ENCODE measurements at regions not wholly inside any gene's neighbourhood (a gene's known extent, or its start where the extent isn't known, plus 50 kb on each side); places are given as distances from the start of the nearest gene placed in this dataset.
"Not testable (repeated sequence)": the region's sequence is repeated elsewhere in the genome, so short reads cannot be mapped to it uniquely, and the experiment has no call there.

DNA sequence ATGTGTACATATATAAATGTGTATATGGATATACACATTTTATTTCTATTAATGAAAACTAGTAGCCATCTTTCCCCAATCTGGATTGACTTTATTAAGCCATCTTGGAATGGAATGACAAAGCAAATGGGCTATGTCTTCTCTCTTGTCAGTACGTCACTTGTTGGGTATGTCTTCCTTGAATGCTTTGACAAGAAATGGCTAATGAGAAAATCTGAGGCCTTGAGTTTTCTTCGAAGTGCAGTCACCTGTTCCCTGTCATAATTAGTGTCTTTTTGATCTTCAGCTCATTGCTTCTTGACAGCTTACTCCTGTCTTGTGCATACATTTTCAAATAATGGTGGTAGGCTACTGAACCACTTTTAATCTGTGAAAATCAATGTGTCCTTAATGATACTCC is 243.2 kb upstream of the RGMB start:
- Mint-ChIP-seq H3K4me1 (no peaks in the 10 kb centered on the region), H3K27me3 (ENCODE audit: low read depth) (no peaks in the 10 kb centered on the region), H3K4me3 (no peak overlapping the region), H3K27ac (no peak overlapping the region), H3K9me3 (no peaks in the 10 kb centered on the region), H3K36me3 (no peaks in the 10 kb centered on the region)
- TF ChIP-seq, protein P1, sequence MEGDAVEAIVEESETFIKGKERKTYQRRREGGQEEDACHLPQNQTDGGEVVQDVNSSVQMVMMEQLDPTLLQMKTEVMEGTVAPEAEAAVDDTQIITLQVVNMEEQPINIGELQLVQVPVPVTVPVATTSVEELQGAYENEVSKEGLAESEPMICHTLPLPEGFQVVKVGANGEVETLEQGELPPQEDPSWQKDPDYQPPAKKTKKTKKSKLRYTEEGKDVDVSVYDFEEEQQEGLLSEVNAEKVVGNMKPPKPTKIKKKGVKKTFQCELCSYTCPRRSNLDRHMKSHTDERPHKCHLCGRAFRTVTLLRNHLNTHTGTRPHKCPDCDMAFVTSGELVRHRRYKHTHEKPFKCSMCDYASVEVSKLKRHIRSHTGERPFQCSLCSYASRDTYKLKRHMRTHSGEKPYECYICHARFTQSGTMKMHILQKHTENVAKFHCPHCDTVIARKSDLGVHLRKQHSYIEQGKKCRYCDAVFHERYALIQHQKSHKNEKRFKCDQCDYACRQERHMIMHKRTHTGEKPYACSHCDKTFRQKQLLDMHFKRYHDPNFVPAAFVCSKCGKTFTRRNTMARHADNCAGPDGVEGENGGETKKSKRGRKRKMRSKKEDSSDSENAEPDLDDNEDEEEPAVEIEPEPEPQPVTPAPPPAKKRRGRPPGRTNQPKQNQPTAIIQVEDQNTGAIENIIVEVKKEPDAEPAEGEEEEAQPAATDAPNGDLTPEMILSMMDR (IDR thresholded peaks at IDR 0.05; ENCODE audit: unreplicated experiment) = no peak
- DNase-seq (ENCODE audit: low spot score in 2 of 2, unreplicated experiment in 2 of 2) = no peak

GRCh38 chr5:98535901-98536300 is 237.6 kb upstream of the RGMB start:
- H3K4me1 Mint-ChIP-seq = no peaks in the 10 kb centered on the region
- H3K9me3 Mint-ChIP-seq = peaks cover 3% of the 10 kb centered on the region
- no peak overlapping the region for H3K4me3 Mint-ChIP-seq
- H3K27me3 Mint-ChIP-seq (ENCODE audit: low read depth) = peaks cover 2% of the 10 kb centered on the region
- no peak overlapping the region for H3K27ac Mint-ChIP-seq
- DNase-seq (ENCODE audit: low spot score in 2 of 2, unreplicated experiment in 2 of 2) = no peak
- TF ChIP-seq, protein P1 (IDR thresholded peaks at IDR 0.05; ENCODE audit: unreplicated experiment) = no peak
- H3K36me3 Mint-ChIP-seq = no peaks in the 10 kb centered on the region

GRCh38 chr5:98540056-98540455 is 233.4 kb upstream of the RGMB start:
- Mint-ChIP-seq H3K27me3 (ENCODE audit: low read depth) (peaks cover 2% of the 10 kb centered on the region), H3K4me3 (no peak overlapping the region), H3K27ac (no peak overlapping the region), H3K9me3 (peaks cover 24% of the 10 kb centered on the region), H3K36me3 (no peaks in the 10 kb centered on the region), H3K4me1 (no peaks in the 10 kb centered on the region)
- no peak for DNase-seq (ENCODE audit: low spot score in 2 of 2, unreplicated experiment in 2 of 2)
- TF ChIP-seq, protein P1 (IDR thresholded peaks at IDR 0.05; ENCODE audit: unreplicated experiment) = no peak

DNA sequence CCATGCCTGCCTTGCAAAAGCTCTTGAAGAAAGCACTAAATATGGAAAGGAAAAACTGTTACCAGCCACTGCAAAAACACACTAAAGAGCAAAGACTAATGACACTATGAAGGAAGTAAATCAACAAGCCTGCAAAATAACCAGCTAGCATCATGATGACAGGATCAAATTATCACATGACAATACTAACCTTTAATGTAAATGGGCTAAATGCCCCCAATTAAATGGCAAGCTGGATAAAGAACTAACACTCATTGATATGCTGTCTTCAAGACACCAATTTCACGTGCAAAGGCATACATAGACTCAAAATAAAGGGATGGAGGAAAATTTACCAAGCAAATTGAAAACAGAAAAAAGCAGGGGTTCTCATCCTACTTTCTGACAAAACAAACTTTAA is 231.8 kb upstream of the RGMB start:
- Mint-ChIP-seq H3K27ac (no peak overlapping the region), H3K36me3 (no peaks in the 10 kb centered on the region), H3K9me3 (peaks cover 24% of the 10 kb centered on the region), H3K4me1 (no peaks in the 10 kb centered on the region), H3K4me3 (no peak overlapping the region), H3K27me3 (ENCODE audit: low read depth) (no peaks in the 10 kb centered on the region)
- TF ChIP-seq, protein P1 (IDR thresholded peaks at IDR 0.05; ENCODE audit: unreplicated experiment) = no peak
- no peak for DNase-seq (ENCODE audit: low spot score in 2 of 2, unreplicated experiment in 2 of 2)

DNA sequence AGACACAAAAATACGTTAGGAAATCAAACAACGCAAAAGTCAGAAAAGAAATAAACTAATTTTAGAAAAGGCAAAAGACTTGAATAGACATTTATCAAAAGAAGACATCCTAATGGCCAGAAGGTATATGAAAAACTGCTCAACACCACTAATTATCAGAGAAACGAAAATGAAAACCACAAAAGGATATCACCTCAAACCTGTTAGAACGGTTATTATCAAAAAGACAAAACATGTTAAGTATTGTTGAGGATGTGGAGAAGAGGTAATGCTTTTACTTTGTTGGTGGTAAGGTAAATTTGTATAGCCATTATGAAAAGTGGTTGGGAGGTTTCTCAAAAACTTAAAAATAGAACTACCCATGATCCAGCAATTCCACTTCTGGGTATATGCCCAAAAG is 230.0 kb upstream of the RGMB start:
- TF ChIP-seq, protein P1 (IDR thresholded peaks at IDR 0.05; ENCODE audit: unreplicated experiment) = no peak
- Mint-ChIP-seq H3K4me3 (no peak overlapping the region), H3K27ac (no peak overlapping the region), H3K9me3 (peaks cover 24% of the 10 kb centered on the region), H3K27me3 (ENCODE audit: low read depth) (no peaks in the 10 kb centered on the region), H3K36me3 (no peaks in the 10 kb centered on the region), H3K4me1 (no peaks in the 10 kb centered on the region)
- no peak for DNase-seq (ENCODE audit: low spot score in 2 of 2, unreplicated experiment in 2 of 2)

GRCh38 chr5:98546924-98547323 is 226.5 kb upstream of the RGMB start:
- H3K27me3 Mint-ChIP-seq (ENCODE audit: low read depth); H3K4me3 Mint-ChIP-seq; H3K4me1 Mint-ChIP-seq; H3K36me3 Mint-ChIP-seq; DNase-seq (ENCODE audit: low spot score in 2 of 2, unreplicated experiment in 2 of 2); H3K27ac Mint-ChIP-seq: not testable (repeated sequence)
- peaks cover 11% of the 10 kb centered on the region for H3K9me3 Mint-ChIP-seq

All from mesothelial cell of epicardium (in vitro differentiated cells).